SU-DHL-6 (cell line): ENCODE measurements at regions not wholly inside any gene's neighbourhood (a gene's known extent, or its start where the extent isn't known, plus 50 kb on each side); places are given as distances from the start of the nearest gene placed in this dataset.

Experiments used
- EZH2phosphoT487 ChIP-seq: fragments of 200-600 bp; sonication (generic), shearing (Covaris generic); conservative IDR thresholded peaks from 2 replicates; pipeline ENCODE4 v1.6.1; 2018; ENCODE audit warnings: mild to moderate bottlenecking, antibody characterized with exemption, low read length, moderate library complexity, mixed read lengths
- TF ChIP-seq, protein P1 (sequence below): fragments of 200-600 bp; sonication (generic); IDR thresholded peaks from one replicate; pipeline ENCODE4 v1.5.1; 2017; ENCODE audit warnings: antibody characterized with exemption, mild to moderate bottlenecking, low read length, moderate library complexity; ENCODE audit not compliant: insufficient read depth, poor library complexity, severe bottlenecking

DNA sequence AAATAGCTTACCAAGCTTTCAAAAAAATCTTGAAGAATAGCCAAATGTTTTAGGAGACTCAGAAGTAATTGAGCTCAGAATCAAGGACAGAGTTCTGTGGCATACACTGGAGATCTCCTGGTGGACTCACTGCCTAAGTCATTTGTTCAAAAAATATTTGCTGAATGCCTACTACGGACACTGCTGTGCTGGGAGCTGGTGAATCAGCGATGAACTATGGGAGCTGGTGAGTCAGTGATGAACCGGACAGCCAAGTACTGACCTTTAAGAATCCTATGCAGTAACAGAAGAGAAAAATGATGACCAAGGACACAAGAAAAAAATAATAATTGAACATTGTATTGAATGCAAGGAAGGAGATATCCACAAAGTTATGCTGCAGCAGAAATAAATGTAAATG is 717.9 kb upstream of the CXADR start:
- TF ChIP-seq, protein P1, sequence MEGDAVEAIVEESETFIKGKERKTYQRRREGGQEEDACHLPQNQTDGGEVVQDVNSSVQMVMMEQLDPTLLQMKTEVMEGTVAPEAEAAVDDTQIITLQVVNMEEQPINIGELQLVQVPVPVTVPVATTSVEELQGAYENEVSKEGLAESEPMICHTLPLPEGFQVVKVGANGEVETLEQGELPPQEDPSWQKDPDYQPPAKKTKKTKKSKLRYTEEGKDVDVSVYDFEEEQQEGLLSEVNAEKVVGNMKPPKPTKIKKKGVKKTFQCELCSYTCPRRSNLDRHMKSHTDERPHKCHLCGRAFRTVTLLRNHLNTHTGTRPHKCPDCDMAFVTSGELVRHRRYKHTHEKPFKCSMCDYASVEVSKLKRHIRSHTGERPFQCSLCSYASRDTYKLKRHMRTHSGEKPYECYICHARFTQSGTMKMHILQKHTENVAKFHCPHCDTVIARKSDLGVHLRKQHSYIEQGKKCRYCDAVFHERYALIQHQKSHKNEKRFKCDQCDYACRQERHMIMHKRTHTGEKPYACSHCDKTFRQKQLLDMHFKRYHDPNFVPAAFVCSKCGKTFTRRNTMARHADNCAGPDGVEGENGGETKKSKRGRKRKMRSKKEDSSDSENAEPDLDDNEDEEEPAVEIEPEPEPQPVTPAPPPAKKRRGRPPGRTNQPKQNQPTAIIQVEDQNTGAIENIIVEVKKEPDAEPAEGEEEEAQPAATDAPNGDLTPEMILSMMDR, result no peak
- TF ChIP-seq EZH2phosphoT487, result no peak
